CD4-positive, alpha-beta T cell (primary cell): ENCODE measurements at regions not wholly inside any gene's neighbourhood (a gene's known extent, or its start where the extent isn't known, plus 50 kb on each side); places are given as distances from the start of the nearest gene placed in this dataset.

Experiments
- ATAC-seq: fragments of 200-7000 bp; cut with Tn5 transposase; one replicate; pipeline ENCODE4 v1.10.0; 2022; ENCODE audit warnings: mild to moderate bottlenecking; ENCODE audit not compliant: poor library complexity
- CTCF ChIA-PET: fragments of 350-600 bp; sonication (Branson Sonifier 250); formaldehyde crosslinking; loops from one replicate; lab custom pipeline; 2021; ENCODE audit warnings: antibody characterized with exemption, inconsistent platforms; lab: Charles Lee
- POLR2A ChIA-PET: fragments of 350-600 bp; sonication (Branson Sonifier 250); formaldehyde crosslinking; loops from one replicate; lab custom pipeline; 2021; ENCODE audit warnings: antibody characterized with exemption, inconsistent platforms; lab: Charles Lee
- DNase-seq, 14 experiments: peaks; one replicate each; pipeline ENCODE4 v3.0.0-alpha.2; 2013 to 2020; ENCODE audit warnings: mixed read lengths in 2 of 14
- H3K27ac ChIP-seq, 2 donors: one replicate each; pipeline versions ENCODE4 v1.5.1 to v1.7.0; 2013; ENCODE audit warnings: low read length in 2 of 2, low read depth in 1 of 2, mild to moderate bottlenecking in 1 of 2
- H3K27me3 ChIP-seq, 2 experiments: 1 replicate in 1 of 2; 2 replicates in 1 of 2; pipeline versions ENCODE4 v1.6.1 to v1.7.0; 2013; ENCODE audit warnings: low read length in 2 of 2, control low read depth in 1 of 2, mild to moderate bottlenecking in 1 of 2, moderate library complexity in 1 of 2; ENCODE audit not compliant: insufficient read depth in 2 of 2, control insufficient read depth in 1 of 2
- H3K36me3 ChIP-seq: one replicate; pipeline ENCODE4 v1.6.1; 2013; ENCODE audit warnings: low read length, control low read depth; ENCODE audit not compliant: insufficient read depth
- H3K4me1 ChIP-seq: one replicate; pipeline ENCODE4 v1.6.1; 2013; ENCODE audit warnings: low read length, control low read depth; ENCODE audit not compliant: insufficient read depth
- H3K4me3 ChIP-seq: one replicate; pipeline ENCODE4 v1.5.1; 2013; ENCODE audit warnings: mild to moderate bottlenecking, low read length, moderate library complexity
- H3K9me3 ChIP-seq, 2 experiments: 1 replicate in 1 of 2; 2 replicates in 1 of 2; pipeline versions ENCODE4 v1.6.1 to v1.7.0; 2013; ENCODE audit warnings: low read length in 2 of 2, mild to moderate bottlenecking in 2 of 2, control low read depth in 1 of 2, moderate library complexity in 1 of 2; ENCODE audit not compliant: control insufficient read depth in 1 of 2, insufficient read depth in 1 of 2
- H3K27ac Mint-ChIP-seq: one replicate; pipeline ENCODE4 v1.8.0; 2020; ENCODE audit warnings: mixed read lengths
- H3K27me3 Mint-ChIP-seq: one replicate; pipeline ENCODE4 v1.8.0; 2021; ENCODE audit warnings: mixed read lengths
- H3K36me3 Mint-ChIP-seq: one replicate; pipeline ENCODE4 v1.8.0; 2021; ENCODE audit warnings: low read depth, mixed read lengths
- H3K4me1 Mint-ChIP-seq: one replicate; pipeline ENCODE4 v1.8.0; 2021; ENCODE audit warnings: low read depth, mixed read lengths
- H3K4me3 Mint-ChIP-seq: one replicate; pipeline ENCODE4 v1.8.0; 2020; ENCODE audit warnings: mild to moderate bottlenecking, mixed read lengths
- H3K9me3 Mint-ChIP-seq: one replicate; pipeline ENCODE4 v1.8.0; 2020; ENCODE audit warnings: mixed read lengths
- CTCF ChIP-seq: fragments of 200-600 bp; IDR thresholded peaks from one replicate; pipeline ENCODE4 v1.8.0; 2022; ENCODE audit warnings: antibody characterized with exemption, mild to moderate bottlenecking
- intact Hi-C, 2 experiments: fragments of 100-400 bp; cut with DNase I in 1 of 2; cut with micrococcal nuclease in 1 of 2; formaldehyde crosslinking; loops; one replicate each; pipeline versions ENCODE4 v1.15.1 to v1.9.0; 2023 to 2025; cut with DNase I, micrococcal nuclease

GRCh38 chr6:93825950-93826349 is 406.6 kb upstream of the EPHA7 start:
- H3K36me3 ChIP-seq = no peaks in the 10 kb centered on the region
- POLR2A ChIA-PET = no interaction called here
- H3K4me3 ChIP-seq = no peak overlapping the region
- Mint-ChIP-seq H3K4me1 (no peaks in the 10 kb centered on the region), H3K9me3 (peaks cover 8% of the 10 kb centered on the region), H3K36me3 (no peaks in the 10 kb centered on the region), H3K27me3 (no peaks in the 10 kb centered on the region), H3K27ac (no peak overlapping the region), H3K4me3 (no peak overlapping the region)
- intact Hi-C loops = no loop called here
- H3K4me1 ChIP-seq = no peaks in the 10 kb centered on the region
- no peaks in the 10 kb centered on the region for H3K27me3 ChIP-seq
- no peak for TF ChIP-seq CTCF
- no peak for DNase-seq
- H3K9me3 ChIP-seq = no peaks in the 10 kb centered on the region
- ATAC-seq = no peak
- CTCF ChIA-PET = no interaction called here
- H3K27ac ChIP-seq = no peak overlapping the region

DNA sequence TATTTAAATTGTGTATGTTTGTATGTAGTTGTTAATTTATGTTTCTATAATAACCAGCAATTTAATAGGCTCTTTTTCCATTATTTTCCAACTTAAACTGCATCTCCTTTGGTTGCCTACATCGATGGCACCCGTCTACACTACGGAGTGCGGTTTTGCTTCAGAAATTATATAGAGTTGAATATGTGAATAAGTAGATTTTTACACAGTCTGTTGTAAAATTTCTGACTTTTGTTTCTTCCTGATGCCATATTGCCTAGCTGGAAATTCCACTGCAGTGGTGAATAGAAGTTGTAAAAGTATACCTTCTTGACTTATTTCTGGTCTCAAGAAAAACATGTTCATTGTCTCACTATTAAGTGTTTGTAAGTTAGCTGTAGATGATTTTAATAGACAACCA is 404.1 kb upstream of the EPHA7 start:
- CTCF ChIA-PET = no interaction called here
- Histone ChIP-seq H3K9me3 (no peaks in the 10 kb centered on the region), H3K27me3 (no peaks in the 10 kb centered on the region), H3K36me3 (no peaks in the 10 kb centered on the region), H3K27ac (no peak overlapping the region), H3K4me1 (no peaks in the 10 kb centered on the region), H3K4me3 (no peak overlapping the region)
- H3K27ac Mint-ChIP-seq = no peak overlapping the region
- POLR2A ChIA-PET = no interaction called here
- H3K9me3 Mint-ChIP-seq = peaks cover 6% of the 10 kb centered on the region
- H3K27me3 Mint-ChIP-seq = no peaks in the 10 kb centered on the region
- H3K4me1 Mint-ChIP-seq = no peaks in the 10 kb centered on the region
- TF ChIP-seq CTCF = no peak
- DNase-seq (no peak), ATAC-seq (no peak)
- intact Hi-C loops = no loop called here
- H3K36me3 Mint-ChIP-seq = no peaks in the 10 kb centered on the region
- no peak overlapping the region for H3K4me3 Mint-ChIP-seq

- Histone ChIP-seq H3K27me3 (no peaks in the 10 kb centered on the region), H3K27ac (no peak overlapping the region), H3K9me3 (no peaks in the 10 kb centered on the region), H3K4me3 (no peak overlapping the region), H3K4me1 (no peaks in the 10 kb centered on the region), H3K36me3 (no peaks in the 10 kb centered on the region)
- intact Hi-C loops = no loop called here
- POLR2A ChIA-PET = no interaction called here
- Mint-ChIP-seq H3K4me3 (no peak overlapping the region), H3K36me3 (no peaks in the 10 kb centered on the region), H3K4me1 (no peaks in the 10 kb centered on the region), H3K9me3 (peaks cover 6% of the 10 kb centered on the region), H3K27ac (no peak overlapping the region), H3K27me3 (no peaks in the 10 kb centered on the region)
- DNase-seq (no peak), ATAC-seq (no peak)
- CTCF ChIA-PET = no interaction called here
- no peak for TF ChIP-seq CTCF
These were observed 403.3 kb upstream of the EPHA7 start for GRCh38 chr6:93822434-93823265.
